ENCODE measurements at regions not wholly inside any gene's neighbourhood (a gene's known extent, or its start where the extent isn't known, plus 50 kb on each side); places are given as distances from the start of the nearest gene placed in this dataset.
"Not testable (repeated sequence)": the region's sequence is repeated elsewhere in the genome, so short reads cannot be mapped to it uniquely, and the experiment has no call there.

DNA sequence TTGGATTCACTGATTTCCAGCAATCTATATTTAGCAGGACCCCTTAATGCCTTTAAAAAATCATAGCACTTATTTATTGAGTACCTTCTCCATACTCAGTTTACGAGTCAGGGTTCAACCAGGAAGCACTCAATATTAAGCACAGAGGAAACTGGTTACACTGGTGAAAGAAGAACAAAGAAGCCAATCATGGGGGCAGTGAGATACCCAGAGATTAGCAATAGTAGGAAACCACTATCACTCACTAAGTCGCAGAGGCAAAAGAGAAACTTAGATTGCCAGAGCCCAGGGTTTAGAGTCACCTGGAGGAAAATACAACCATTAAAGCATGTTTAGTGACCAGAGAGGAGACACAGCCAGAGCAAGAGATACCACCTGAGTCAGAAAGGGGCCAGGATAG is 670.5 kb upstream of the USP24 start:
- intact Hi-C loops (cut with DNase I), result no loop called here
- H3K4me3 ChIP-seq (ENCODE audit: low read length), result no peak overlapping the region
- no peak overlapping the region for H3K27ac ChIP-seq (ENCODE audit: low read length)
- H3K9me3 ChIP-seq (ENCODE audit: control insufficient read depth, low read length), result no peaks in the 10 kb centered on the region
- 80% methylated on average over 2 of the region's 2 CpGs for WGBS
- no peak for ATAC-seq
- no peaks in the 10 kb centered on the region for H3K27me3 ChIP-seq (ENCODE audit: control insufficient read depth, insufficient read depth)
- DNase-seq, result no peak
- H3K4me1 ChIP-seq (ENCODE audit: control insufficient read depth, insufficient read depth, low read length), result no peaks in the 10 kb centered on the region

DNA sequence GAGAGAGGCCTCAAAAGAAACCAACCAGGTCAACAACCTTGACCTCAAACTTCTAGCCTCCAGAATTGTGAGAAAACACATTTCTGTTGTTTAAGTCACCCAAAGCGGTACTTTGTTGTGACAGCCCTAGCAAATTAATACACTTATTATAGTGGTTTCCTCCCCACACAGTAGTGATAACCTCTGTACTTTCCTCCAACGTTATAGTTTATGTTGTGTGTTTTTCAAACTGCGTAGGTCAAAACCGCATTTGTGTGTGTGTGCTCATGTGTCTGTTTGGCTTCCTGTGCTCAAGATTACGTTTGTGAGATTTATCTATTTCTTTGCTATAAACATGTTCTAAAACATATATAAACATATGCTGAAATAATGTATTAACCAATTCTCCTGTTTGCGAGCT is 667.8 kb upstream of the USP24 start:
- intact Hi-C loops (cut with DNase I), result no loop called here
- Histone ChIP-seq H3K27ac (ENCODE audit: low read length) (no peak overlapping the region), H3K27me3 (ENCODE audit: control insufficient read depth, insufficient read depth) (no peaks in the 10 kb centered on the region), H3K4me3 (ENCODE audit: low read length) (no peak overlapping the region), H3K9me3 (ENCODE audit: control insufficient read depth, low read length) (no peaks in the 10 kb centered on the region), H3K4me1 (ENCODE audit: control insufficient read depth, insufficient read depth, low read length) (no peaks in the 10 kb centered on the region)
- ATAC-seq, result no peak
- WGBS, result 72% methylated on average over 6 of the region's 6 CpGs
- DNase-seq, result no peak

DNA sequence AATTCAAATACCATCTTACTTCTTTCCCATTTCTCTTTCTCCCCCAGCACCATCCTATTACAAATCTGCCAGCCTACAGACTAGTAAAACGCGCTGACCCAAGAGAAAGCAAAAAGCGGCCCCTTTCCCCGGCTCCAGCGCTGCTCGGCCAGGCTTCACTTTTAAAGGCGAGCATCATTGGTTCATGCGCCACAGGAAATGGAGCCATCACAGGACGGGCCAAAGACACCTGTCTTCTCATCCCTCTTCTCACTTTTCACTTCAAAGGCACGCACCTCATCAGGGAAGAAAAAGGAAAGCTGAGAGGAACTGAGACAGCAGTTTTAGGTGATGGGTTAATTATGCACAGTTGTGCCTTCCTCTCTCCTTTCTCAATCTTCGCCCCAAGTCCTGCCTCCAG is 664.2 kb upstream of the USP24 start:
- 97% methylated on average over 11 of the region's 11 CpGs for whole genome bisulfite sequencing
- DNase-seq (no peak), ATAC-seq (no peak)
- H3K27ac ChIP-seq (ENCODE audit: low read length), result no peak overlapping the region
- peaks cover 2% of the 10 kb centered on the region for H3K4me1 ChIP-seq (ENCODE audit: control insufficient read depth, insufficient read depth, low read length)
- intact Hi-C loops (cut with DNase I), result no loop called here
- H3K9me3 ChIP-seq (ENCODE audit: control insufficient read depth, low read length), result no peaks in the 10 kb centered on the region
- H3K4me3 ChIP-seq (ENCODE audit: low read length), result no peak overlapping the region
- H3K27me3 ChIP-seq (ENCODE audit: control insufficient read depth, insufficient read depth), result no peaks in the 10 kb centered on the region

DNA sequence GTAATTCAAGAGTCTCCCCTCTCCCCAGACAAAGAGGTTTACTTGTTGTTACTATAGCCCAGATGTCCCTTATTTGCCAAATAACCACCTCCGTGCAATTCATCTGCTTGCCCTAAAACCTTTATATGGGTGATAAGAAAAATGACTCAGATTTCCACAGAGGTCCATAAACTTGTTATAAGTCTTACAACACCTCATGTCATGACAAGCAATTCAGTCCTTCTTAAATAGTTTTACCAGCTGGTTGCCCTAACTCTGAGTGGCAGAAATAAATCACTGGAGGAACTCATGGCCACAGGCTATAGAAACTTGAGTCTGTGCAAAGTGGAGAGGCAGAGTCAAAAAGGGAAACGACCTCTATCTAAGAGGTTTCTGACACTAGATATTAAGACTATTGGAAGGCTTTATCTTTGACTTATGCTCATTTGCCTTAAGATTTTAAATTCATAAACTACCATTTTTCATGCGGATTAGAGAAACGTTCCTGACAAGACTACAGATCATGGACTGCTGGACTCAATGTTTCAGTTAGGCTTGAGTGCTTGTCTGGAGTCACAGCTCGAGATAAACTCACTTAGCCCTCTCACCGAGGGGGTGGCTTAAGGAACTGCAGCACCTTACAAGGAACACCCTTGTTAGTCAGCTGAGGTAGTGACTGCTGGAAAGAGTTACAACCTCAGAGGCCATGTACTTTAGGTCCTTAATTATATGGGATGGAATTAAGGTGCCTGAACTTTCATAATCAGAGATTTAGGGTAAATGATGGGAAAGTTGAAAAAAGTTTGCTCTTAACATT is 662.5 kb upstream of the USP24 start:
- Histone ChIP-seq H3K4me3 (ENCODE audit: low read length) (no peak overlapping the region), H3K4me1 (ENCODE audit: control insufficient read depth, insufficient read depth, low read length) (peaks cover 2% of the 10 kb centered on the region), H3K27ac (ENCODE audit: low read length) (no peak overlapping the region), H3K27me3 (ENCODE audit: control insufficient read depth, insufficient read depth) (no peaks in the 10 kb centered on the region), H3K9me3 (ENCODE audit: control insufficient read depth, low read length) (no peaks in the 10 kb centered on the region)
- DNase-seq, result no peak
- no peak for ATAC-seq
- intact Hi-C loops (cut with DNase I), result no loop called here
- WGBS, result 73% methylated on average over 6 of the region's 6 CpGs

DNA sequence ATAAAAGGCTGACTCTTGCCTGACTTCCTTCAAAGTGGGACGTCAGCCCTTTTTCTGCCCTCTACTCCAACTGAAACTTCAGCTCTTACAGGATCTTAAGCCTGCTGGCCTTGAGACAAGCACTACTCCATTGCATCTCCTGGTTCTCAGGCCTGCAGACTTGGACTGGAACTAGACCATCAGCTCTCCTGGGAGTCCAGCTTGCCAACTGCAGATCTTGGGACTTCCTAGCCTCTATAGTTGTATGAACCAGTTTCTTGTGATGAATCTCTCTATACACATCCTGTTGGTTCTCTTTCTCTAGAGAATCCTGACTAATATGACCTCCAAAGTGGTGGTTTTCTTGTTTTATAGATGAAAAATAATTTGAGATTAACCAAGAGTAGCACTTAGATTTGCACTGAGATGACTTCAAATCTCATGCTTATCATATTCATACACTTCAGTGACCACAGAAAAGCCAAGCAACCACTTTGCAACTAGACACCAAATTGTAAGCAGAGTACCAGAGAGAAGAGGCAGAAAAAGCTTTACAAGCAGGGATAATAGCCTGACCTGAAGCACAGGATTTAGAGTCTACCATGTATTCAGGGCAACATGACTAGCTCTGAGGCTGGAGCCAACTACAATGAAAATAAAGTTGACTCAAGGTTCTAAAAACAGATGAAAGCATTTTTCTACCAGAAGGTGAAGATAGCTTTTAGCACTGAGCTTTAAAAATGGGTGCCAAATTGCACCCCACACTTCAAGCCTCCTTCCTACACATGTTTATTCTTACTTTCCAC is 661.3 kb upstream of the USP24 start:
- no peak overlapping the region for H3K27ac ChIP-seq (ENCODE audit: low read length)
- H3K4me1 ChIP-seq (ENCODE audit: control insufficient read depth, insufficient read depth, low read length), result peaks cover 2% of the 10 kb centered on the region
- 55% methylated on average over 1 of the region's 1 CpG for WGBS
- H3K9me3 ChIP-seq (ENCODE audit: control insufficient read depth, low read length), result no peaks in the 10 kb centered on the region
- ATAC-seq (peak; percentile 73 to 85), DNase-seq (peak; percentile 50 to 84 (median 82))
- no peak overlapping the region for H3K4me3 ChIP-seq (ENCODE audit: low read length)
- intact Hi-C loops (cut with DNase I), result no loop called here
- H3K27me3 ChIP-seq (ENCODE audit: control insufficient read depth, insufficient read depth), result no peaks in the 10 kb centered on the region

DNA sequence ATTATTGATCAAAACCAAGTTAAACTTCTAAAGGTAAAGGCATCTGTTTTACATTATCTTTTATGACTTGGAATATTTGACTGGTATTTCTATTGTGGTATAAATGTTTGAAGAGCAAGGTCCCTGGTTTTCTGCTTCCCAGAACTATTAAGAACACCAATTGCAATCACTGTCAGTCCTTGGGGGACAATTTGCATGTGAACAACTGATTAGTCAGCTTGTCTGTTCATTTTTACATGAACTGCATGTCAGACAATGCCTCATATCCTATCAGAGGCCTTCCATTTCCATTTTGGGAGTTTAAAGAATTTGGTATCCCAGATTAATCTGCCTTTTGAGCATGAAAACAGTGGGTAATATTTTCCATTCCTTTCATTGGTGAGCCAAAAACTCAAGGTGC is 654.9 kb upstream of the USP24 start:
- ATAC-seq, result no peak
- intact Hi-C loops (cut with DNase I), result no loop called here
- no peaks in the 10 kb centered on the region for H3K9me3 ChIP-seq (ENCODE audit: control insufficient read depth, low read length)

DNA sequence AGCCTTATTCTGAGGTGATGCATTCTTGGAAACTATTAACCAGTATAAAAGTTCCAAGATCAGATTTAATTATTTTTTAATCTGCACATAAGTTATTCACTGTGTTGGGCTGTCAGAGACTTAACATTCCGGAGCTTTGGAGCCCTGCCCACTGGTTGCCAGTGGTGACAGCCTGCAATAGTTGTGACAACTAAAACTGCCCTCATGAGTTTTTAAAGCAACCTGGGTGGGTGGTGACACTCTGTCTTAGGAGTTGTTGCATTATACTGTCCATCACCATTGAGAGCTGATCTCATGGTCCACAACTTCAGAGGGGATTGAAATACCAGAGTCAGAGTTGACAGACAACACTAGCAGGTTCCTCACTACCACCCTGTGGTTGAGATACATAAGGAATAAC is 653.9 kb upstream of the USP24 start:
- intact Hi-C loops (cut with DNase I), result no loop called here
- H3K4me1 ChIP-seq (ENCODE audit: control insufficient read depth, insufficient read depth, low read length), result no peaks in the 10 kb centered on the region
- no peaks in the 10 kb centered on the region for H3K27me3 ChIP-seq (ENCODE audit: control insufficient read depth, insufficient read depth)
- H3K4me3 ChIP-seq (ENCODE audit: low read length), result no peak overlapping the region
- WGBS, result 20% methylated on average over 1 of the region's 1 CpG
- H3K9me3 ChIP-seq (ENCODE audit: control insufficient read depth, low read length), result no peaks in the 10 kb centered on the region
- ATAC-seq (peak; percentile 56 to 63), DNase-seq (peak; percentile 54 to 85 (median 75))
- H3K27ac ChIP-seq (ENCODE audit: low read length), result no peak overlapping the region

More for the DNA sequence above, 654.9 kb upstream of the USP24 start:
- H3K4me1 ChIP-seq (ENCODE audit: control insufficient read depth, insufficient read depth, low read length), result peaks cover 2% of the 10 kb centered on the region
- H3K27me3 ChIP-seq (ENCODE audit: control insufficient read depth, insufficient read depth), result no peaks in the 10 kb centered on the region
- no peak overlapping the region for H3K27ac ChIP-seq (ENCODE audit: low read length)
- no peak for DNase-seq
- H3K4me3 ChIP-seq (ENCODE audit: low read length), result no peak overlapping the region

DNA sequence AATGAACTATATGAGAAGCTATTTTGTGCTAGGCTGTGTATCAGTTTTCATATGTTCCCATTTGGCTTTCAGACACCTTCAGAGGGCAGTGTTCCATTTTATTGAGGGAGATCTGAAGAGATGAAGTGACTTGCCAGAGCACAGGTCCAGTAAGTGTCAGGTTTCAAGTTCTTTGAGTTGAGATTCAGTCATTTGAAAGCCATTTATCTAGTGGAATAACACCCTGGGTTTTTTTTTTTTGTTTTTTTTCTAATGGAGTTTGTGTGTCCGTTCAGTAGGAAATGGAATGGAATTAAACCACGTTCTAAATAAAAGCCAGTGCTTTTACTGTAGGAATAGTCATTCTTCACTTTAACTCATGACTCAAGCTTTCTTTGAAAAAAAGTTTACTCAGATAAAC is 652.9 kb upstream of the USP24 start:
- Histone ChIP-seq H3K9me3 (ENCODE audit: control insufficient read depth, low read length) (no peaks in the 10 kb centered on the region), H3K4me1 (ENCODE audit: control insufficient read depth, insufficient read depth, low read length) (no peaks in the 10 kb centered on the region), H3K27me3 (ENCODE audit: control insufficient read depth, insufficient read depth) (no peaks in the 10 kb centered on the region), H3K4me3 (ENCODE audit: low read length) (no peak overlapping the region), H3K27ac (ENCODE audit: low read length) (no peak overlapping the region)
- WGBS, result 37% methylated on average over 2 of the region's 2 CpGs
- ATAC-seq (peak; percentile 53 to 64), DNase-seq (no peak)
- intact Hi-C loops (cut with DNase I), result no loop called here

DNA sequence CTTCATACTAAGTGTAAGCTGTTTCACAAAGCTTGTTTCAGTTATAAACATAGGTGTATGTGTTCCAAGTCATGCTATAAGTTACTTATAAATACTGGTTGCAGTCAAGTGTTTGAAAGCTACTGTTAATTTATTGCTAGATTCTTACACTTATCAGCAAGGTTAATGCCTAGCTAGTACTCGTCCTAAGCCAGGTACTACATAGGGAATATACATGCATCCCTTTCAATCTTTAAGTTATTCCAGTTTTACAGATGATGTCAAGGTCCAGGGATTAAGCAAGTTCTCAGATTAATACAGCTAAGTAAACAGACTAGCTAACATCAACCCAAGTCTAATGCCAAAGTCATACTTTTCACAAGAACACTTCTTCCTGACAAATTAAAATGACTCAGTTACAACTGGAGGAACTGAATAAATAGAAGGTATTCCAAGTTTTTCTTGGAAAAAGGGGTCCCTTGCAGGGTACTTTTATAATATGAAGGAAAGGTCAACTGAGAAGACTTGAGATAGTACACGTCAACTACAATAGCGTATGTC is 652.2 kb upstream of the USP24 start:
- Histone ChIP-seq H3K9me3 (ENCODE audit: control insufficient read depth, low read length) (no peaks in the 10 kb centered on the region), H3K4me1 (ENCODE audit: control insufficient read depth, insufficient read depth, low read length) (no peaks in the 10 kb centered on the region), H3K27me3 (ENCODE audit: control insufficient read depth, insufficient read depth) (no peaks in the 10 kb centered on the region), H3K4me3 (ENCODE audit: low read length) (no peak overlapping the region), H3K27ac (ENCODE audit: low read length) (no peak overlapping the region)
- 78% methylated on average over 3 of the region's 3 CpGs for WGBS
- DNase-seq (no peak), ATAC-seq (peak in 1 of 2 donors; percentile 25)
- intact Hi-C loops (cut with DNase I), result no loop called here

DNA sequence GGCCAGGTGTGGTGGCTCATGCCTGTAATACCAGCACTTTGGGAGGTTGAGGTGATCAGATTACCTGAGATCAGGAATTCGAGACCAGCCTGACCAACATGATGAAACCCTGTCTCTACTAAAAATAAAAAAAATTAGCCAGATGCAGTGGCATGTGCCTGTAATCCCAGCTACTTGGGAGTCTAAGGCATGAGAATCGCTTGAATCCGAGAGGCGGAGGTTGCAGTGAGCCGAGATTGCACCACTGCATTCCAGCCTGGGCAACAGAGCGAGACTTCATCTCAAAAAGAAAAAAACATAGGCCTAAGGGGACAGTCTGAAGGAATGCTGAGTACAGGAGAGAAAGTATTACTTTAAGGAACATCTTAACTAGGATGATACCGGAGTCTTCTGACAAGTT is 650.6 kb upstream of the USP24 start:
- ATAC-seq; H3K9me3 ChIP-seq (ENCODE audit: control insufficient read depth, low read length); H3K4me3 ChIP-seq (ENCODE audit: low read length); H3K27ac ChIP-seq (ENCODE audit: low read length); H3K27me3 ChIP-seq (ENCODE audit: control insufficient read depth, insufficient read depth); intact Hi-C loops (cut with DNase I); H3K4me1 ChIP-seq (ENCODE audit: control insufficient read depth, insufficient read depth, low read length); DNase-seq: not testable (repeated sequence)
- 95% methylated on average over 7 of the region's 7 CpGs for WGBS

DNA sequence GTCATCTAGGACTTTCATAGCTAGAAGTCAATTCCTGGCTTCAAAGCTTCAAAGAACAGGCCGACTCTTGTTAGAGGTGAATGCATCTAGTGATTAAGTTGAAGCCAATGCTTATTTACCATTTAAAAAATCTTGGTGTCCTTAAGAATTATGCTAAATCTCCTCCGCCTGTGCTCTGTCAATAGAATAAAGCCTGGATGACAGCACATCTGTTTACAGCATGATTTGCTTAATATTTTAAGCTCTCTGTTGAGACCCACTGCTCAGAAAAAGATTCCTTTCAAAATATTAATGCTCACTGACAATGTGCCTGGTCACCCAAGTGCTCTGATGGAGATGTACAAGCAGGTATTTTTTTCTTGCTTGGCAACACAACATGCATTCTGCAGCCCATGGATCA is 649.1 kb upstream of the USP24 start:
- ATAC-seq, result no peak
- no peaks in the 10 kb centered on the region for H3K9me3 ChIP-seq (ENCODE audit: control insufficient read depth, low read length)
- no peaks in the 10 kb centered on the region for H3K4me1 ChIP-seq (ENCODE audit: control insufficient read depth, insufficient read depth, low read length)
- no peak for DNase-seq
- intact Hi-C loops (cut with DNase I), result no loop called here
- H3K27ac ChIP-seq (ENCODE audit: low read length), result no peak overlapping the region
- 99% methylated on average over 2 of the region's 2 CpGs for WGBS
- no peak overlapping the region for H3K4me3 ChIP-seq (ENCODE audit: low read length)
- no peaks in the 10 kb centered on the region for H3K27me3 ChIP-seq (ENCODE audit: control insufficient read depth, insufficient read depth)

All from right cardiac atrium (tissue), 5 donors.